Gastrocnemius medialis (tissue), 4 donors: ENCODE measurements at regions not wholly inside any gene's neighbourhood (a gene's known extent, or its start where the extent isn't known, plus 50 kb on each side); places are given as distances from the start of the nearest gene placed in this dataset.

ENCODE experiments used
- ATAC-seq, 2 donors: fragments of 150-250 bp; one replicate each; pipeline ENCODE4 v1.9.1; 2016
- DNase-seq, 2 donors: peaks; one replicate each; pipeline ENCODE4 v3.0.0-alpha.2; 2019
- H3K27ac ChIP-seq, 4 donors: fragments of 200-600 bp; sonication (generic); 1 replicate in 1 of 4; 2 replicates in 3 of 4; pipeline ENCODE4 v1.5.1; 2016 to 2018; ENCODE audit warnings: mild to moderate bottlenecking in 2 of 4, moderate library complexity in 1 of 4
- H3K27me3 ChIP-seq, 3 donors: fragments of 200-600 bp; sonication (generic) in 2 of 3; 1 replicate in 1 of 3; 2 replicates in 2 of 3; pipeline versions ENCODE4 v1.5.1 to v1.6.0; 2016 to 2019; ENCODE audit warnings: mild to moderate bottlenecking in 1 of 3, moderate library complexity in 1 of 3
- H3K36me3 ChIP-seq, 2 donors: fragments of 200-600 bp; sonication (generic) in 1 of 2; one replicate each; pipeline ENCODE4 v1.5.1; 2017 to 2018
- H3K4me1 ChIP-seq, 2 donors: fragments of 200-600 bp; sonication (generic) in 1 of 2; one replicate each; pipeline ENCODE4 v1.5.1; 2016 to 2017; ENCODE audit warnings: mild to moderate bottlenecking in 2 of 2
- H3K4me3 ChIP-seq, 4 donors: fragments of 200-600 bp; sonication (generic) in 3 of 4; 1 replicate in 1 of 4; 2 replicates in 3 of 4; pipeline ENCODE4 v1.5.1; 2016 to 2019; ENCODE audit warnings: mild to moderate bottlenecking in 2 of 4
- H3K9me3 ChIP-seq, 3 donors: fragments of 200-600 bp; sonication (generic) in 2 of 3; 1 replicate in 1 of 3; 2 replicates in 2 of 3; pipeline ENCODE4 v1.5.1; 2016 to 2019
- CTCF ChIP-seq, 5 experiments: fragments of 450-650 bp in 3 of 5; fragments of 200-600 bp in 2 of 5; sonication (generic) in 2 of 5; IDR thresholded peaks in 4 of 5; conservative IDR thresholded peaks in 1 of 5; 1 replicate in 4 of 5; 2 replicates in 1 of 5; pipeline ENCODE4 v1.5.1; 2016 to 2019; ENCODE audit warnings: antibody characterized with exemption in 5 of 5, mild to moderate bottlenecking in 3 of 5, moderate library complexity in 3 of 5
- POLR2A ChIP-seq, 2 donors: fragments of 450-650 bp; IDR thresholded peaks; one replicate each; pipeline ENCODE4 v1.6.1; 2017; ENCODE audit warnings: antibody characterized with exemption in 2 of 2, mild to moderate bottlenecking in 2 of 2, moderate library complexity in 2 of 2
- in situ Hi-C, 4 donors: fragments of 200-750 bp; cut with MboI; loops; one replicate each; pipeline versions ENCODE4 v1.15.0 to v1.8.0; 2017; ENCODE audit warnings: low sequenced_read_pairs in 4 of 4
- intact Hi-C: fragments of 100-400 bp; cut with DNase I; formaldehyde crosslinking; loops from one replicate; pipeline ENCODE4 v1.15.1; 2023; ENCODE audit warnings: low total_unique reads

GRCh38 chr5:118533156-118533555, 455.2 kb downstream of the DTWD2 start:
- H3K4me1 ChIP-seq: no peaks in the 10 kb centered on the region
- TF ChIP-seq CTCF (IDR thresholded peaks at IDR 0.05 in 4 of 5, conservative IDR thresholded peaks at IDR 0.05 in 1 of 5) (no peak), POLR2A (IDR thresholded peaks at IDR 0.05) (no peak)
- H3K4me3 ChIP-seq: no peak overlapping the region
- H3K9me3 ChIP-seq: no peaks in the 10 kb centered on the region
- in situ Hi-C loops (no loop called here), intact Hi-C loops (no loop called here)
- no peak for ATAC-seq
- no peak overlapping the region for H3K27ac ChIP-seq
- no peaks in the 10 kb centered on the region for H3K27me3 ChIP-seq
- H3K36me3 ChIP-seq: no peaks in the 10 kb centered on the region
- DNase-seq: no peak

GRCh38 chr5:118531276-118531675, 457.1 kb downstream of the DTWD2 start:
- Histone ChIP-seq H3K36me3 (no peaks in the 10 kb centered on the region), H3K27me3 (no peaks in the 10 kb centered on the region), H3K9me3 (no peaks in the 10 kb centered on the region), H3K4me1 (no peaks in the 10 kb centered on the region), H3K27ac (no peak overlapping the region), H3K4me3 (no peak overlapping the region)
- no peak for TF ChIP-seq CTCF (IDR thresholded peaks at IDR 0.05 in 4 of 5, conservative IDR thresholded peaks at IDR 0.05 in 1 of 5)
- no peak for TF ChIP-seq POLR2A (IDR thresholded peaks at IDR 0.05)
- DNase-seq (no peak), ATAC-seq (no peak)
- intact Hi-C loops: no loop called here
- in situ Hi-C loops: no loop called here

- H3K36me3 ChIP-seq: no peaks in the 10 kb centered on the region
- intact Hi-C loops (no loop called here), in situ Hi-C loops (no loop called here)
- TF ChIP-seq POLR2A (IDR thresholded peaks at IDR 0.05): no peak
- TF ChIP-seq CTCF (IDR thresholded peaks at IDR 0.05 in 4 of 5, conservative IDR thresholded peaks at IDR 0.05 in 1 of 5): no peak
- no peak overlapping the region for H3K4me3 ChIP-seq
- no peak overlapping the region for H3K27ac ChIP-seq
- no peaks in the 10 kb centered on the region for H3K27me3 ChIP-seq
- ATAC-seq (no peak), DNase-seq (no peak)
- H3K9me3 ChIP-seq: no peaks in the 10 kb centered on the region
- no peaks in the 10 kb centered on the region for H3K4me1 ChIP-seq
Measured at GRCh38 chr5:118529361-118530144, 458.8 kb downstream of the DTWD2 start.

- no peaks in the 10 kb centered on the region for H3K36me3 ChIP-seq
- in situ Hi-C loops (no loop called here), intact Hi-C loops (no loop called here)
- H3K4me3 ChIP-seq: no peak overlapping the region
- H3K4me1 ChIP-seq: no peaks in the 10 kb centered on the region
- TF ChIP-seq POLR2A (IDR thresholded peaks at IDR 0.05) (no peak), CTCF (IDR thresholded peaks at IDR 0.05 in 4 of 5, conservative IDR thresholded peaks at IDR 0.05 in 1 of 5) (no peak)
- H3K9me3 ChIP-seq: no peaks in the 10 kb centered on the region
- no peak for ATAC-seq
- H3K27me3 ChIP-seq: no peaks in the 10 kb centered on the region
- DNase-seq: no peak
- H3K27ac ChIP-seq: no peak overlapping the region
Measured at GRCh38 chr5:118522626-118523025, 465.7 kb downstream of the DTWD2 start.
